Suppressor macrophage (primary cell): ENCODE measurements at regions not wholly inside any gene's neighbourhood (a gene's known extent, or its start where the extent isn't known, plus 50 kb on each side); places are given as distances from the start of the nearest gene placed in this dataset.
A peak's percentile ranks its signal among the peaks of the same experiment; 100 is the strongest.

ENCODE experiments used
- DNase-seq, 4 experiments: peaks; one replicate each; pipeline ENCODE4 v3.0.0-alpha.2; 2020 to 2022

GRCh38 chr22:22093743-22094142 lies 111.2 kb upstream of the TOP3B start:
- no peak for DNase-seq

DNA sequence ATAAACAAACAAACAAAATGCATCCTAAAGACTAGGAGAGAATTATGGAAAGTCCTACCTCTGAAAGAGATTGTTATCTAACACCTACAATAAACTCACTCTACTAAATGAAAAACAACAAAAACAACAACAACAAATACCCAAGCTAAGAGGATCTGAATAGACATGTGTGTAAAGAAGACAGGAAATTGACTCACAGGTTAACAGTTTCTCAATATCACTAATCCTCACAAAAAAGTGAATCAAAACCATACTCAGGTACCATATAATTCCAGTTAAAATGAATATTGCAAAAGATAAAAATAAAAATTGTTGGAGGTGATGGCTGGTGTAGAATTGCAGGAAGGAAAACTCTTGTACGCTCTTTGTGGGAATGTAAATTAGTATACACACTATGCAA lies 110.4 kb upstream of the TOP3B start:
- DNase-seq, result no peak

GRCh38 chr22:22092101-22092500 lies 109.5 kb upstream of the TOP3B start:
- no peak for DNase-seq

DNA sequence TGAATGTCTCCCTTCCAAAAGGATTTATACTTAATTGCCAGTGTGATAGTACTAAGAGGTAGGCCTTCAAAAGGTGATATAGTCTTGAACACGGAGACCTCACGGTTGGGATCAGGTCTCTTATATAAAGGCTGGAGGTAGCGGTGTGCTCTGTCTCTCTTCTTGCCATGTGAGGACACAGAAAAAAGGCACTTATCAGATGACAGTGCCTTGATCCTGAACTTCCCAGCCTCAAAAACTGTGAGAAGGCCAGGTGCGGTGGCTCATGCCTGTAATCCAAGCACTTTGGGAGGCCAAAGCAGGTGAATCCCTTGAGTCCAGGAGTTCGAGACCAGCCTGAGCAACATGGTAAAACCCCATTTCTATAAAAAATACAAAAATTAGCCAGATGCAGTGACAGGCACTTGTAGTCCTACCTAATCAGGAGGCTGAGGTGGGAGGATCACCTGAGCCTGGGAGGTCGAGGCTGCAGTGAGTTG lies 108.9 kb upstream of the TOP3B start:
- no peak for DNase-seq

DNA sequence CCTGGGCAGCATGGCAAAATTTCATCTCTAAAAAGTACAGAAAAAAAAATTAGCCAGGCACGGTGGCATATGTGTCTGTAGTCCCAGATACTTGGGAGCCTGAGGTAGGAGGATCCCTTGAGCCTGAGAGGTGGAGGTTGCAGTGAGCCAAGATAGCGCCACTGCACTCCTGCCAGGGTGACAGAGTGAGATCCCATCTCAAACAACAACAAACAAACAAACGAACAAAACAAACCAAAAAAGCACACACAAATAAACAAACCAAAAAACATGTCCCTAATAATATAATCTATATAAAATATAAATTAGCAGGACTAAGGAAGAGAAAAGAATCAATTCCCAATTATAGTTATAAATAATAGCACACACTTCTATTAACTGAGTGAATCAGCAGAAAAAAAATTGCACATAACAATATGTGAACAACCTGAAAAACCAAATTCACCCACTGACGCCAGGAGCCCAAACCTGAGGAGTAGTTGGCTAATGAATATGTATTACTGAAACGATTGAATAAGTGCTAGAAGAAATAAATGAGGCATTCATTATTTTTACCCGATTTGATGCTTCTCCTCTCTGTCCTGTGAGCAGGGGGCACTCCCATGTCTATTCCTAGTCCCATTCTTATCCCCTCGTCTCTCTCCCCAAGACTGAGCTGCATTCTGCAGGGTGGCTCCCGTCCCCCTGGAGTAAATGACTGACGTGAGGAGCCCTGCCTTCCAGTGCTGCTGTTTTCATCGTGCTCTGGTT lies 108.2 kb upstream of the TOP3B start:
- DNase-seq, result no peak

DNA sequence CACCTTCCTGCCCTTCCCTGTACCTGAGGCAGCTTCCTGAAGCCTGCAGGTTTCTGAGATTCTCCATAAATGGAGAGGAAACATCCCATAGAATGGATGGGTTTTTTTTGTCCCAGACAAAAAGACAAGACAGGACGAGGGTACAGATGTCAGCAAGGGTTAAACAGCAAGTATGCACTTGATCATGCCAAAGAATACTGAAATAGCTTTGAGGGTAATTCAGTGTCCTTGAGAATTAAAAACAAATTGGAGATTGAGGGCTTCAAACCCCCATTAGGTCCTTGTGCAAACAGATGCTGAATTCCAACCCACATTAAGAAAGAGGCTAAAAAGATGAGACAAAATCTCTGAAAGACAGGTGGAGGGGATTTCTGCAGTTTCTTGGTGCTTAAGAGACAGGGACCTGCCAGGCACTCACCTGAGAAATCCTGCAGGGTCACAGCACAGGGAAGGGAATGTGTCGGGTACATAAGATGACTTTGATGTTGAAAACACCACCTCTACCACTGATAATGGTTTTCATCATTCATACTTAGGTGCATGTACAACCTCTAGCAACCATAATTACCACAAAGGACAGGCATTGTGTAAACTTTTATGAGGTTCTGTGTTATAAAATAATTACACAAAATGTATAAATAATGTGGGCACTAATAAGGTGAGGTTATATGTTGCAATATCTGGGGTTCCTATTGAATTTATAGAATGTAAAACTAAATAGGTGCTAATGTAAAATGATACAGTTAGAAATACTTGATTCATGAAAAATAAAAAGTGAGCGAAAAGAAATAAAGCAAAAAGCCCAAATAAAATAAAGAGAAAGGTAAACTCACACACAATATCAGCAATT lies 107.1 kb upstream of the TOP3B start:
- no peak for DNase-seq

DNA sequence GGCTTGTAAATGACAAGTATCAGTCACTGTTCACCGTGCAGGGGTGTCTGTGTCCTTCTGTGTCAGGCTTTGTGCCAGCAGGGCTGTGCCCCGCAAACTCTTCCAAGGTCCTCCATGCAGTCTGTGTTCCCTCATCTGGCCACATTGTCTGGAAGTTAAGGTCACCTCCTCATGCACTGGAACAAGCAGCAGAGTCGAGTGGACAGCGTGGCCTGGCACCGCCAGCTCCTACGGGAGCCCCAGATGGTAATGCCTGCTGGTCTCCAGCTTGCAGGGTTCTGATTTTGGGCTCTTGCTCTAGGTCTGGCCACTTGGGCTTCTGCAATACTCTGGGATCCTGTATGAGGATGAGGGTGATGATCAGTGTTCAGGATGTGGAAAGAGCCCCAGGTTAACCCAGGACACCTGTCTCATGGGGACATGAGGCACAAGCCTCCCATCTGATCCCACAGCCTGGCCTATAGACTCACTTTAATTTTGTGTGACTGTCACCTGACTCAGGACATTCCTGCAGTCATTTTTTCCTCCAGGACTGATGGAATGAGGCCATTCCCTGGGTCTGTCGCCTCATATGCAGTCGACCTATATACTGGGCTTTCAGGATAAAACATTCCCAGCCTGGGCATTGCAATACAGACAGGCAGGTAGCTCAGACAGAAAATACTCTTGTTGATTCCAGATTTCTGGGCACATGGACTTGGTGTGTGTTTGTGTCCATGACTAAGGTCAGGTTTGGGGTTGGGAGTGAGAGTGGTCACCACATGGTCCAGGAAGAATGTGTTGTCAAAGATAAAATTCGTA lies 106.3 kb upstream of the TOP3B start:
- no peak for DNase-seq

DNA sequence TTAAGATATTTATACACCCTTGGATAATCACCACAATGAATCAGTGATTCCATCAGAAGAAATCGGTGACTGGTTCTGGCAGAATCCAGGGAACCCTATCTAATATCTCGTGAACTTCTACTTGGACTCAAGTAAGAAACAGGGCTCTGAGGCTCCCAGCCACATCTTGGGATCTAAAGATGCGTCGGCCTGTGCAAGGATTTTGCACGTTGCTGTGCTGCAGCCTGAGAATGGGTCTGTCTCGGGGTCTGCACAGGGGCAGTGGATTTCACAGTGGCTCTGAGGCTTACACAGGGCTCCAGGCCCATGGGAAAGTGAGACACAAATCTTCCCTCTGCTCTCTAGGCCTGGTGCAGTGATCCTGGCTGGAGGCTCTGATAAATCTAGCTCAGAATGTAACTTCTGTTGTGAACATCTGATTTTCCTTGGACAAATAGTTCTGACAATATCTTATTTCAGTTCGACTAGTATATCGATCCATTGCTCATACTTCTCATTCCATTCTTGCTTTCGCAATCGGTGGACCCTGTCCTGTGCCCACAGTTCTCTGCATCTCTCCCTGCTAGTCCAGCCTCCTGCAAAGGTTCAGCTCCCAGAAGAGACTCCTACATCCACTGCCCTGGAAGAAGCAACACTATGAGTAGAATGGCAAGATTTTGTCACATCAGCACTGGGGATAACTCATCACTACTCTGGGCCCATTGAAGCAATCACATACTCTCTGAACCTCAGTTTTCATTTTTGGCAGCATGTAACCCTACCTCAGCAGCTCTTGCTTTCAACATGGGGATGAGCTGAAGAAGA lies 105.5 kb upstream of the TOP3B start:
- DNase-seq, result no peak

DNA sequence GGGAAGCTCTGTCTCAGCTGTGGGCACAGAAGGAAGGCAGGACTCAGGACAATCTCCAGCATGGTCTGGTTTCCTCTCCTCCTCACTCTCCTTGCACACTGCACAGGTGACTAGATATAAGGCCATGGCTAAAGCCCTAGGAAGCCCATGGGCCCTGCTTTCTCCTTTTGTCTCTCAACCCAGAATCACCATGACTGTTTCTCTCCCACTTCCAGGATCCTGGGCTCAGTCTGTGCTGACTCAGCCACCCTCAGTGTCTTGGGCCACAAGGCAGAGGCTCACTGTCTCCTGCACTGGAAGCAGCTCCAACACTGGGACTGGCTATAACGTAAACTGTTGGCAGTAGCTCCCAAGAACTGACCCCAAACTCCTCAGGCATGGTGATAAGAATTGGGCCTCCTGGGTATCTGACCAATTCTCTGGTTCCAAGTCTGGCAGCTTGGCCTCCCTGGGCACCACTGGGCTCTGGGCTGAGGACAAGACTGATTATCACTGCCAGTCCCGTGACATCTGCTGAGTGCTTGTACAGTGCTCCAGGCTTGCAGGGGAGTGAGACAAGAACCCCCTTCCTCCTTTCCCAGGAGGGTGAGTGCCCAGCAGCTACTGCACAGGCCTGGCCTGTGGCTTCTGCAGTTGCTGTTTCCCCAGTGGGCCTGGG lies 104.0 kb upstream of the TOP3B start:
- DNase-seq, result peak; percentile 58 to 80 (median 76)

GRCh38 chr22:22085702-22086500 lies 103.3 kb upstream of the TOP3B start:
- peak; percentile 79 to 90 (median 89) for DNase-seq

GRCh38 chr22:22084089-22084711 lies 101.6 kb upstream of the TOP3B start:
- no peak for DNase-seq

DNA sequence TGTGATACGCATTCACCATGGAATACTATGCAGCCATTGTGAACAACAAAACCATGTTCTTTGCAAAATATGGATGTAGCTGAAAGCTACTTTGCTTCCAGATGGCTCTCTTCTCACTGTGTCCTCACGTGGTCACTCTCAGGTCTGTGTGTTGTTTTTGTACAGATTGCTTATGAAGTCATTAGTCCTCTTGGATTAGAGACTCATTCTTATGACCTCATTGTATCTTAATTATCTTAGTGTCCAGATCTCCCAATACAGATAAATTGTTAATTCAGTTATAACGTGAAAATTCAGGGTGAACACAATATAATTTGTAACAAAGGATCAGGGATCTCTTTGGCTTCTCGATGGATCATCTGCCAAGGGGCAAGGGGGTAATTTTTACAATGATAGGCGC lies 100.4 kb upstream of the TOP3B start:
- DNase-seq, result no peak

GRCh38 chr22:22082229-22082835 lies 99.7 kb upstream of the TOP3B start:
- DNase-seq, result no peak

DNA sequence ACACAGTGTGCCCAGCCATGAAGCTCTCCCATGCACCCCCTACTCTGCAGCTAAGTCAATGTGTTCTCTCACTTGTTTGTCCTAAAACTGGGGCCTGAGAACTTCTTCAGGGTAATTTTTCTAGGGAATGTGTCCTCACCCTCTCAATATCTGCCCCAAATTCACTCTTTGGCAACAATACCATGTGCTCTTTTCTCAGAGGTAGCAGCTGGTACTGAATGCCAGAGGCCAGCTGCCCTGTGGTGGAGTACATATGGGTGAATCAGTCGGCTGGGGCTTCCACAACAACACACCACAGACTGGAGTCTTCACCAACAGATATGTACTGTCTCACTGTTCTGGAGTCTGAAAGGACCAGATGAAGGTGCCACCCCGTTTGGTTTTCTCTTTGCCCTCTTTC lies 97.7 kb upstream of the TOP3B start:
- DNase-seq, result no peak

DNA sequence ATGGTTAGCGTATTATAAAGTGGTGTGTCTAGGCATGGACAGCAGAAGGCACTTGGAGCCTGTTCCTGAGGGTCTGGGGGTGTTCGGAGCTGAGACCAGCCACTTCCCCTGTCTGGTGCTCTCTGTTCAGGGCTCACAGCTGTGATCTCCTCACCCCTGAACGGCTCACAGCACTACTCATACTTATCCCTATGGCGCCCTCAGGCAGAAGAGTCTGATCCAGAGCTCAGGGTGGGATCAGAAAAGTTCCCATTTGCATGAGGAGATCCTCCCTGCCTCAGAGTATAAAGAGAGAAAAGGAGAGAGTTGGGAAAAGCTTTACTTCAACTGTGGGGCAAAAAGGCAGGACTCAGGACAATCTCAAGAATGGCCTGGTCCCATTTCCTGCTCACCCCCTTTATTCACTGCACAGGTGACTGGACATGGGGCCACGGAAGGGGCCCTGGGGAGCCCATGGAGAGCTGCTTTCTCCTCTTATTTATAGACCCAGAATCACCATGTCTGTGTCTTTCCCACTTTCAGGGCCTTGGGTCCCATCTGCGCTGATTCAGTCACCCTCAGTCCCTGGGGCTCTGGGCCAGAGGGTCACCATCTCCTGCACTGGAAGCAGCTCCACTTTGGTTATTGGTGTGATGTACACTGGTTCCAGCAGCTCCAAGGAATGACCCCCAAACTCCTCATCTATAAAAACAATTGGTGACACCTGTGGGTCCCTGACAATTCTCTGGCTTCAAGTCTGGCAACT lies 97.0 kb upstream of the TOP3B start:
- DNase-seq, result no peak

GRCh38 chr22:22078329-22078728 lies 95.7 kb upstream of the TOP3B start:
- no peak for DNase-seq

DNA sequence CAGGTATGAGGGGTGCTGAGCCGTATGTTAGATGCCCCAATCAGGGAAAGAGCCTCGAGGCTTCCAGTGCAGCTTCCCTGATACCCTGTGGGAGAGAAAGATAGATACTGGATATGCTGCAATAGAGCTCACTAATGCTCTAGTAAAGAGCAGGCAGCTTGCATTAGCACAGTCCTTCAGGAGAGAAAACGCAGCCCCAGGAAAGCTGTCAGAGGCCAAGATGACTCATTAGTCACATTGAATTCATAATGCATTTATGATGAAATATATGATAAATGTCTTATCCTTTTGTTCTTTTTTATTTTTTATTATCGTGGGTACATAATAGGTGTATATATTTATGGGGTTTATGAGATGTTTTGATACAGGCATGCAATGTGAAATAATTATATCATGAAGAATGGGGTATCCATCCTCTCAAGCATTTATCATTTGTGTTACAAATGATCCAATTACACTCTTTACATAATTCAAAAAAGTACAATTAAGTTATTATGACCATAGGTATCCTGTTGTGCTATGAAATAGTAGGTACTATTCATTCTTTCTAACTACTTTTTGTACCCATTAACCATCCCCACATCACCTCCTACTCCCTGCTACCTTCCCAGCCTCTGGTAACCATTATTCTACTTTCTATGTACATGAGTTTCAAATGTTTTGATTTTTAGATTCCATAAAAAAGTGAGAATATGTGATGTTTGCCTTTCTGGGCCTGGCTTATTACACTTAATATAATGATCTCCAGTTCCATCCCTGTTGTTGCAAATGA lies 94.5 kb upstream of the TOP3B start:
- peak; percentile 61 to 76 (median 66) for DNase-seq

DNA sequence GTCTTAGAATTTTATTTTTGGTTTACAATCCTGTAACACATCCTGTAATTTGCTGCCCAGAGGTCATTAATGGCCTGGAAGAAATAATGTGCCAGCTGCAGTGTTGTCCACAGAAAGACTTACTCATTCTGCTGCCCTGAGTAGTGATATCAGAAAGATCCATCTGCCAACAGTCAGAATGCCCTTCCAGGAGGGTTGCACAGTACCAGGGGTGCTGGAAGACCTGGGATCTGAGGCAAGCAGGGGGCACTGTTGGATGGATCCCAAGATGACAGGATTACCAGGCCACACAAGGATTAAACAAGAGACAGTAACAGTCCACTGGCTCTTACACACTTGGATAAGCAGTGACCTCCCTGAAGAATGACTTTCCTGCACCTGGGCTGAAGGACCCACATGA lies 93.8 kb upstream of the TOP3B start:
- no peak for DNase-seq
